Fibroblast of the aortic adventitia (primary cell): ENCODE measurements at regions not wholly inside any gene's neighbourhood (a gene's known extent, or its start where the extent isn't known, plus 50 kb on each side); places are given as distances from the start of the nearest gene placed in this dataset.

Source experiments
- DNase-seq: peaks from one replicate; pipeline ENCODE4 v3.0.0-alpha.2; 2010; ENCODE audit warnings: low read depth
- H3K4me3 ChIP-seq: 2 replicates; pipeline ENCODE4 v1.5.1; 2011; ENCODE audit warnings: low read depth, mild to moderate bottlenecking, control low read depth, low read length, moderate library complexity
- CTCF ChIP-seq: IDR thresholded peaks from 2 replicates; pipeline ENCODE4 v1.5.1; 2011; ENCODE audit warnings: mild to moderate bottlenecking, low read length, control low read depth, inconsistent platforms; ENCODE audit not compliant: insufficient read depth

DNA sequence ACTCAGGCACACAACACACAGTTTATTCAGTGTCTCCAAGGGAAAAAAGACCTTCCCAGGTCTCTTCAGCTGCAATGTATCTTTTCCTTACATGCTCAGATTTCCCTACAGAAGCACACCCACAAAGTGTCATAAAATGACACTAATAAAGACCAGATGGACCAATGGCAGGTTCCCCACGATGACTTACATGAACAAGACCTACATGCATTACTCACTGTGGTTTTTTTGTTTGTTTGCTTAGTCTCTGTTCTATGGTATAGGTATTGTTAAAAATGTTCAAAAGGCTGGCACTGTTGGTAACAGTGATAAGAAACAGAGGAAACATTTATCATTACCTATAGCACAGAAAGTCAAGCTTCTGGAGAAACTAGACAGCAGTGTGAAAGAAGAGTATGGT lies 318.2 kb upstream of the TMCO5A start:
- H3K4me3 ChIP-seq, result no peak overlapping the region
- no peak for DNase-seq
- TF ChIP-seq CTCF, result no peak

DNA sequence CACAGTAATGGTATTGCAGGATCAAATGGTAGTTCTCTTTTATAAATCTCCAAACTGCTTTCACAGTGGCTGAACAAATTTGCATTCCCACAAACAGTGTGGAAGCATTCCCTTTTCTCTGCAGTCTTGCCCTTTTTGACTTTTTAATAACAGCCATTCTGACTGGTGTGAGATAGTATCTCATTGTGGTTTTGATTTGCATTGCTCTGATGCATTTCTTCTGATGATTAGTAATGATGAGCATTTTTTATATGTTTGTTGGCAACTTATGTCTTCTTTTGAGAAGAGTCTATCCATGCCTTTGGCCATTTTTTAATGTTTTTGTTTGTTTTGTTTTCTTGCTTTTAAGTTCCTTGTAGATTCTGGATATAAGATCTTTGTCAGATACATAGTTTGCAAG lies 316.1 kb upstream of the TMCO5A start:
- H3K4me3 ChIP-seq, result no peak overlapping the region
- no peak for TF ChIP-seq CTCF
- no peak for DNase-seq

DNA sequence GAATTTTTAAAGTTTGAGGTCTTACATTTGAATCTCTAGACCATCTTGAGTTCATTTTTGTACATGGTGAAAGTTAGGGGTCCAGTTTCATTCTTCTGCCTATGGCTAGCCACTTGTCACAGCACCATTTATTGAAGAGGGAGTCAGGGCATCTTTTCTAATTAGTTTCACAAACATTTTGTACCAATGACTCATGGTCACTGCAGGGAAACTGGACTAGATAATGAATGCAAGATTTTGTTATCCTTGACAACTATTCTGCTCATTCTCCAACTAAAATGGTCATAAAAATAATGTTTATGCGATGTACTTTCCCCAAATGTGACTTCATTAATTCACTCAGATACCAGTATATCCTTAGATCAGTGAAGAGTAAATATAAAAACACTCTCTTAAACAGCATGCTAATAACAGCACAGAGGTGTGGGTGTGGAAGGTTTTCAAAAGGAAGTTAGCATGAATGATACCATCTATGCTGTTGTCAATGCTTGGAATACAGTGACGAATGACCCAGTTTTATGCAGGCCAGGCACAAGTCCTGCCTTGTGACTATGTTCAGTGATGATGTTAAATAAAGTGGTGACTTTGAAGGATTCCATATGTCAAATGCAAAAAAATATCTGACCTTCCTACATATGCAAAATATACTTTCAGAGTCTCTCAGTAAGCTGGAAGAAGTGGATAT lies 314.9 kb upstream of the TMCO5A start:
- H3K4me3 ChIP-seq, result no peak overlapping the region
- no peak for TF ChIP-seq CTCF
- no peak for DNase-seq

DNA sequence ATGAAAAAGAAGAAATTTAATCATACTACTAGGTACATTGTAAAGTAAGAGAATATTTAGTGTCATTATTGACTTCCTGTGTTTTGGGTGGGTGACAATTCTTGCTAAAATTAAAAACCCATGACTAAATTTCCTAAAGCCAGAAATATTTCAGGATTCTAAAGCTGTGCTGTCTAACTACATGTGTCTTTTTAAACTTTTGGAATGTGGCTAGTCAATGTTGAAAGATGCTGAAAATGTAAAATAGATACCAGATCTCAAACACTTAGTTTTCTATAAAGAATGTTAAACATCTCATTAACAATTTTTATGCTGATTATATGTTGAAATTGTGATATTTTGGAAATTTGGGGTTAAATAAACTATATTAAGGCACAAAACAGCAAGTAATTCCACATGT lies 308.9 kb upstream of the TMCO5A start:
- no peak overlapping the region for H3K4me3 ChIP-seq
- TF ChIP-seq CTCF, result no peak
- no peak for DNase-seq

GRCh38 chr15:37628507-37628906 lies 305.9 kb upstream of the TMCO5A start:
- no peak for DNase-seq
- H3K4me3 ChIP-seq, result no peak overlapping the region
- no peak for TF ChIP-seq CTCF

- no peak overlapping the region for H3K4me3 ChIP-seq
- DNase-seq, result no peak
- no peak for TF ChIP-seq CTCF
Observed at GRCh38 chr15:37636736-37637135, 297.7 kb upstream of the TMCO5A start.

DNA sequence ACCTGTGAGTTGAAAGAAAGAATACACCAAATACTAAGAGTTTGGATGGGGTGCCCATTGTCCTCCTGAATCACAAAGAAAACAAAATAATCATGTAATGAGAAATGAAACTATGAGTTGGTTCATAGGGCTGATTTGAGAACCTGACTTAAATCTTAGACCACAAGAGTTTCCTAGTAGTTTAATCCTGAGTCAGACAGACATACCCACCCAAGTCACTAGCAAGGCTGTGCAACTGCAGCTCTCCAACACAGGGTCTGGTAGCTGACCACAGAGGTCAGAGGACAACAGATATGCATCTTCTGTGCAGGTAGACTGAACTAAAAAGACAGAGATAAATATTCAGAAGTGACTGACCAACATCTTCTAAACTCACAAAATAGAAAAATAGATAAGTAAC lies 296.3 kb upstream of the TMCO5A start:
- no peak overlapping the region for H3K4me3 ChIP-seq
- no peak for TF ChIP-seq CTCF
- no peak for DNase-seq
